ENCODE measurements at regions not wholly inside any gene's neighbourhood (a gene's known extent, or its start where the extent isn't known, plus 50 kb on each side); places are given as distances from the start of the nearest gene placed in this dataset.

DNA sequence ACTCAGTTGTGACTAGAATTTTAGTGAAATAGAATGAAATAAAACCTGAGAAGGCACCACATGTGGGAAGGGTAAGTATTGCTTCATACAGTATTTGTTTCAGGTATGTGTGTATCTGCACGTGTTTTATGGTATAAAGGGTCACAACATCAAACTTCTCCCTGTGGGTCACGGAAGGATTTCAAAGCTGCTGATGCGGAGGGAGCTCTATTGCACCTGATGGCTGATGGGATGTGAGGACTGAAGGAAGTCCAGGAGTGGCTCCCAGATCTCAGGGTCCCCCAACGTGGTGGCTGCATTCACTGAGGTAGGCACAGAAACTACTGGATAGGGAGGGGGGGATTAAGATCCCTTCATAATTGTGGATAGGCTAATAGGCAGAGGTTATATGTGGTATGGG is 159.7 kb downstream of the PJA2 start:
- H2BK120ac ChIP-seq (replicated peaks; ENCODE audit: low read depth, low read length), result no peak overlapping the region
- no peaks in the 10 kb centered on the region for H4K20me1 ChIP-seq (replicated peaks in 1 of 2; ENCODE audit: control insufficient read depth in 1 of 2, insufficient read depth in 2 of 2, low read length in 2 of 2)
- H3K79me1 ChIP-seq (ENCODE audit: low read depth, low read length), result no peaks in the 10 kb centered on the region
- H3K4me3 ChIP-seq (ENCODE audit: extremely low read depth in 1 of 4, insufficient read depth in 2 of 4, low read depth in 3 of 4, low read length in 4 of 4), result no peak overlapping the region
- no peak overlapping the region for H3K4ac ChIP-seq (replicated peaks; ENCODE audit: insufficient read length, low read depth, low read length)
- no peak overlapping the region for H3K27ac ChIP-seq (ENCODE audit: low read depth, low read length)
- H3K4me1 ChIP-seq (replicated peaks in 1 of 4; ENCODE audit: control insufficient read depth in 3 of 4, insufficient read depth in 4 of 4, low read length in 3 of 4), result no peaks in the 10 kb centered on the region
- no peak overlapping the region for H2AFZ ChIP-seq (ENCODE audit: low read length)
- POLR2A ChIA-PET (ENCODE audit: partially characterized antibody), result interaction anchor here (0.9 kb wide), 1 partner anchor 18 kb away, joined by 3 read pairs; no protein-coding TSS in a partner anchor
- no peaks in the 10 kb centered on the region; a peak in 1 of 8 replicates for H3K36me3 ChIP-seq (ENCODE audit: control insufficient read depth in 2 of 4, insufficient read depth in 4 of 4, low read length in 3 of 4)
- H3K9ac ChIP-seq (replicated peaks in 1 of 4; ENCODE audit: extremely low read depth in 1 of 4, low read depth in 3 of 4, low read length in 3 of 4), result no peak overlapping the region
- no peak overlapping the region for H2BK15ac ChIP-seq (ENCODE audit: low read length)
- DNase-seq (ENCODE audit: low read depth in 1 of 2, low spot score in 2 of 2) (no peak), FAIRE-seq (no peak)
- no peak overlapping the region for H2BK5ac ChIP-seq (ENCODE audit: low read depth, low read length)
- H2BK20ac ChIP-seq (ENCODE audit: low read length), result no peak overlapping the region
- H3K9me3 ChIP-seq (ENCODE audit: insufficient read depth in 2 of 2, low read depth in 1 of 2, low read length in 1 of 2), result peaks cover 6 to 10% of the 10 kb centered on the region in 2 experiments; a peak in 2 of 4 replicates
- H3K18ac ChIP-seq (ENCODE audit: extremely low read depth, low read length), result no peak overlapping the region
- H3K23ac ChIP-seq (ENCODE audit: insufficient read length), result no peak overlapping the region
- no peak overlapping the region for H3K4me2 ChIP-seq (ENCODE audit: insufficient read depth in 1 of 2, low read depth in 2 of 2, low read length in 2 of 2)
- no peak overlapping the region for H3K56ac ChIP-seq (replicated peaks; ENCODE audit: insufficient read length, low read depth, low read length)
- H4K5ac ChIP-seq (ENCODE audit: insufficient read length, low read depth, low read length), result no peak overlapping the region
- H3K27me3 ChIP-seq (replicated peaks in 1 of 4; ENCODE audit: control insufficient read depth in 3 of 4, extremely low read depth in 1 of 4, insufficient read depth in 3 of 4, low read length in 3 of 4), result no peaks in the 10 kb centered on the region
- H3K14ac ChIP-seq (ENCODE audit: insufficient read length), result no peak overlapping the region
- no peak overlapping the region for H4K91ac ChIP-seq (replicated peaks; ENCODE audit: insufficient read length, low read length)
- H2AK5ac ChIP-seq (ENCODE audit: low read depth, low read length), result no peak overlapping the region
- H4K8ac ChIP-seq (ENCODE audit: extremely low read depth, insufficient read depth, low read length), result no peak overlapping the region
- no peaks in the 10 kb centered on the region for H3K23me2 ChIP-seq (ENCODE audit: low read depth, low read length)
- 84% methylated on average over 4 of the region's 4 CpGs; no CpG with 5 or more reads in 1 of the 2 experiments for WGBS, 2 experiments (ENCODE audit: extremely low coverage in 1 of 2, insufficient coverage in 1 of 2, insufficient read length in 1 of 2, insufficient replicate concordance in 2 of 2, low coverage in 1 of 2, low lambda C conversion rate in 2 of 2, missing lambda C conversion rate in 1 of 2)
- CTCF ChIA-PET (ENCODE audit: partially characterized antibody), result interaction anchor here (1.6 kb wide), 1 partner anchor 10 kb away, joined by 3 read pairs; no protein-coding TSS in a partner anchor
- H3K79me2 ChIP-seq (ENCODE audit: control insufficient read depth in 1 of 2, insufficient read depth in 2 of 2, low read length in 2 of 2), result no peaks in the 10 kb centered on the region
- TF ChIP-seq SAP30 (IDR thresholded peaks at IDR 0.05; ENCODE audit: insufficient read depth, insufficient replicate concordance, low read length) (no peak), TEAD4 (IDR thresholded peaks at IDR 0.05; ENCODE audit: low read depth, low read length) (no peak), CTBP2 (IDR thresholded peaks at IDR 0.05; ENCODE audit: borderline replicate concordance, insufficient read depth, insufficient read length, low read length) (no peak), FOSL1 (IDR thresholded peaks at IDR 0.05; ENCODE audit: insufficient read depth, low read depth, low read length) (no peak), TBP (IDR thresholded peaks at IDR 0.05; ENCODE audit: low read depth, low read length) (no peak), KDM4A (IDR thresholded peaks at IDR 0.05; ENCODE audit: low read depth, low read length, severe bottlenecking) (no peak), TCF12 (IDR thresholded peaks at IDR 0.05; ENCODE audit: low read depth, low read length) (no peak), TAF7 (optimal IDR thresholded peaks at IDR 0.05; ENCODE audit: borderline replicate concordance, low read depth, low read length) (no peak), JUND (IDR thresholded peaks at IDR 0.05; ENCODE audit: low read length) (no peak), EZH2 (IDR thresholded peaks at IDR 0.05; ENCODE audit: low read depth, low read length, severe bottlenecking) (no peak), SP1 (IDR thresholded peaks at IDR 0.05; ENCODE audit: low read depth, low read length) (no peak), CHD2 (IDR thresholded peaks at IDR 0.05; ENCODE audit: low read length) (no peak), POLR2A (IDR thresholded peaks at IDR 0.05; ENCODE audit: control extremely low read depth in 1 of 2, low read depth in 2 of 2, low read length in 2 of 2) (no peak)
- no peak overlapping the region for H2BK12ac ChIP-seq (ENCODE audit: low read depth, low read length)
